IMR-90 (cell line): ENCODE measurements at regions not wholly inside any gene's neighbourhood (a gene's known extent, or its start where the extent isn't known, plus 50 kb on each side); places are given as distances from the start of the nearest gene placed in this dataset.

Experiments
- ATAC-seq: fragments of 200-7000 bp; cut with Tn5 transposase; 2 replicates; pipeline ENCODE4 v1.9.1; 2020; ENCODE audit warnings: low read depth, mild to moderate bottlenecking, moderate library complexity
- BruUV-seq: library from RNA; stranded (reverse); fragments of 400-500 nt; replicated peaks from 2 replicates; lab custom pipeline; 2021; lab: Mats Ljungman, UMichigan
- CTCF ChIA-PET: fragments of 300-600 bp; formaldehyde crosslinking; extraction: SDS; loops from one replicate; lab custom pipeline; 2021; ENCODE audit warnings: antibody characterized with exemption; lab: Yijun Ruan, JAX
- POLR2A ChIA-PET: fragments of 300-600 bp; sonication (Branson Sonifier 250); formaldehyde crosslinking; loops from one replicate; lab custom pipeline; 2022; ENCODE audit warnings: antibody characterized with exemption; ENCODE audit not compliant: unreplicated experiment; lab: Charles Lee
- DNase-seq: peaks from one replicate; pipeline ENCODE4 v3.0.0; 2013
- H2AFZ ChIP-seq: replicated peaks from 2 replicates; pipeline ENCODE3; 2013; ENCODE audit warnings: low read length, mild to moderate bottlenecking; ENCODE audit not compliant: poor library complexity
- H2AK5ac ChIP-seq: 2 replicates; pipeline ENCODE4 v1.6.1; 2013; ENCODE audit warnings: low read depth, low read length, inconsistent platforms
- H2AK9ac ChIP-seq: replicated peaks from 2 replicates; pipeline ENCODE3; 2013; ENCODE audit warnings: mild to moderate bottlenecking, low read depth, low read length, moderate library complexity; ENCODE audit not compliant: poor library complexity
- H2BK120ac ChIP-seq: 2 replicates; pipeline ENCODE4 v1.6.1; 2013; ENCODE audit warnings: low read depth, low read length, inconsistent platforms
- H2BK15ac ChIP-seq: 3 replicates; pipeline ENCODE4 v1.6.1; 2013; ENCODE audit warnings: low read depth, low read length, inconsistent platforms
- H2BK20ac ChIP-seq: 2 replicates; pipeline ENCODE4 v1.6.1; 2013; ENCODE audit warnings: low read depth, mild to moderate bottlenecking, inconsistent platforms, low read length, moderate library complexity
- H2BK5ac ChIP-seq: 2 replicates; pipeline ENCODE4 v1.6.1; 2013; ENCODE audit warnings: mild to moderate bottlenecking, low read depth, low read length, inconsistent platforms; ENCODE audit not compliant: poor library complexity, severe bottlenecking
- H3K14ac ChIP-seq: replicated peaks from 2 replicates; pipeline ENCODE4 v1.6.1; 2013; ENCODE audit warnings: low read depth, low read length, inconsistent platforms
- H3K18ac ChIP-seq: 2 replicates; pipeline ENCODE4 v1.6.1; 2013; ENCODE audit warnings: low read depth, low read length, control low read depth
- H3K23ac ChIP-seq: 2 replicates; pipeline ENCODE4 v1.6.1; 2013; ENCODE audit warnings: low read depth, low read length, inconsistent platforms
- H3K27ac ChIP-seq: 2 replicates; pipeline ENCODE4 v1.5.1; 2013; ENCODE audit warnings: mild to moderate bottlenecking, control low read depth, low read length; ENCODE audit not compliant: insufficient read depth
- H3K27me3 ChIP-seq: 2 replicates; pipeline ENCODE4 v1.6.1; 2013; ENCODE audit warnings: low read length; ENCODE audit not compliant: control insufficient read depth, insufficient read depth
- H3K36me3 ChIP-seq: 2 replicates; pipeline ENCODE4 v1.6.1; 2013; ENCODE audit warnings: low read length, mixed read lengths; ENCODE audit not compliant: control insufficient read depth, insufficient read depth
- H3K4ac ChIP-seq: 2 replicates; pipeline ENCODE4 v1.6.1; 2013; ENCODE audit warnings: low read depth, low read length, inconsistent platforms
- H3K4me1 ChIP-seq: 2 replicates; pipeline ENCODE4 v1.6.1; 2013; ENCODE audit warnings: low read length, mixed read lengths; ENCODE audit not compliant: control insufficient read depth, insufficient read depth
- H3K4me2 ChIP-seq: 2 replicates; pipeline ENCODE4 v1.6.1; 2013; ENCODE audit warnings: low read depth, mild to moderate bottlenecking, control low read depth, low read length, moderate library complexity
- H3K4me3 ChIP-seq: 2 replicates; pipeline ENCODE4 v1.5.1; 2013; ENCODE audit warnings: low read depth, mild to moderate bottlenecking, control low read depth, low read length, moderate library complexity; ENCODE audit not compliant: insufficient read depth
- H3K56ac ChIP-seq: 2 replicates; pipeline ENCODE4 v1.6.1; 2013; ENCODE audit warnings: low read length, inconsistent platforms; ENCODE audit not compliant: insufficient read depth; ENCODE audit errors: extremely low read depth
- H3K79me1 ChIP-seq, 2 experiments: 2 replicates each; pipeline ENCODE4 v1.6.1; 2013; ENCODE audit warnings: low read length in 2 of 2, inconsistent platforms in 1 of 2, low read depth in 1 of 2
- H3K9ac ChIP-seq: 2 replicates; pipeline ENCODE4 v1.6.1; 2013; ENCODE audit warnings: low read depth, low read length, control low read depth
- H3K9me1 ChIP-seq: 2 replicates; pipeline ENCODE4 v1.6.1; 2013; ENCODE audit warnings: low read length, inconsistent platforms; ENCODE audit not compliant: insufficient read depth
- H3K9me3 ChIP-seq: 2 replicates; pipeline ENCODE4 v1.6.1; 2013; ENCODE audit warnings: low read length; ENCODE audit not compliant: control insufficient read depth, insufficient read depth
- H4K20me1 ChIP-seq: 2 replicates; pipeline ENCODE4 v1.6.1; 2013; ENCODE audit warnings: low read length, inconsistent platforms; ENCODE audit not compliant: insufficient read depth
- H4K5ac ChIP-seq: 2 replicates; pipeline ENCODE4 v1.6.1; 2013; ENCODE audit warnings: mild to moderate bottlenecking, low read depth, low read length, control low read depth
- H4K8ac ChIP-seq, 2 experiments: 2 replicates each; pipeline ENCODE4 v1.6.1; 2013; ENCODE audit warnings: low read depth in 2 of 2, low read length in 2 of 2, control low read depth in 1 of 2, inconsistent platforms in 1 of 2
- H4K91ac ChIP-seq: 2 replicates; pipeline ENCODE4 v1.6.1; 2013; ENCODE audit warnings: low read depth, low read length, inconsistent platforms; ENCODE audit not compliant: insufficient read depth
- BHLHE40 ChIP-seq: fragments of 150-350 bp; IDR thresholded peaks from 2 replicates; pipeline ENCODE4 v1.6.1; 2016; ENCODE audit warnings: mild to moderate bottlenecking, low read depth, low read length
- WGBS, 2 experiments: methylation state at CpG; one replicate each; pipeline versions ENCODE4 v1.1.5 to v1.1.7; 2013; ENCODE audit warnings: missing lambda C conversion rate in 2 of 2; ENCODE audit not compliant: insufficient read length in 1 of 2; ENCODE audit errors: extremely low coverage in 2 of 2; 5-methylcytosine and 5-hydroxymethylcytosine counted together
- dilution Hi-C: fragments of 300-500 bp; cut with HindIII; formaldehyde crosslinking; loops from one replicate; pipeline ENCODE4 v1.14.3; 2018; ENCODE audit warnings: low sequenced_read_pairs; ENCODE audit not compliant: unreplicated experiment
- in situ Hi-C: fragments of 300-500 bp; cut with MboI; formaldehyde crosslinking; loops from 3 replicates; pipeline ENCODE4 v1.14.3; 2019; ENCODE audit warnings: low sequenced_read_pairs, inconsistent platforms, mixed read lengths
- intact Hi-C: fragments of 100-400 bp; cut with micrococcal nuclease; formaldehyde crosslinking; loops from 2 replicates; pipeline ENCODE4 v1.10.0; 2022

DNA sequence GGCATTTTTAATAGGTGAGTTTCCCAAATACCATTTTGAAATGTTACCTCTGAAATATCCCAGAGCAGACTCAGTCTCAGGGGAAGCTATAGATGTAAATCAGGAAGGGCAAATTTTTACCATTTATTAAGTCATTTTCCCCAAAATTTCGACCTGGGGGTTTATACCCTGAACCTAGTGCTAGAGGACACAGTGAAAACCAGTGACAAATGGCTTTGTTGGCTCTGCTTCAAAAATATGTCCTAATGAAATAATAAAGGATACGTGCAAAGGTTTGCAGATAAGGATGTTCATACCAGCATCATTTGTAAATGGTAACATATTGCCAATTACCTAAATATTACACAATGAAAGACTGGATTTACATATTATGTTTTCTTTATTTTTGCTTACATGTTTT, 546.7 kb upstream of the ADAMTS9 start:
- Histone ChIP-seq H2AK5ac (no peak overlapping the region), H3K23ac (no peak overlapping the region), H4K8ac (no peak overlapping the region), H3K9ac (no peak overlapping the region), H3K56ac (no peak overlapping the region), H4K91ac (no peak overlapping the region), H3K27ac (no peak overlapping the region), H2BK120ac (no peak overlapping the region), H2AK9ac (no peak overlapping the region), H3K9me3 (no peaks in the 10 kb centered on the region), H3K27me3 (no peaks in the 10 kb centered on the region; the same call in 1 of the 2 replicates), H3K79me1 (no peaks in the 10 kb centered on the region), H2BK15ac (no peak overlapping the region), H3K9me1 (no peaks in the 10 kb centered on the region), H3K4ac (no peak overlapping the region), H4K5ac (no peak overlapping the region), H2BK5ac (no peak overlapping the region), H3K14ac (no peak overlapping the region), H2BK20ac (no peak overlapping the region), H3K36me3 (no peaks in the 10 kb centered on the region), H4K20me1 (no peaks in the 10 kb centered on the region), H2AFZ (no peak overlapping the region), H3K18ac (no peak overlapping the region), H3K4me2 (no peak overlapping the region), H3K4me3 (no peak overlapping the region), H3K4me1 (no peaks in the 10 kb centered on the region)
- in situ Hi-C loops (no loop called here), dilution Hi-C loops (no loop called here), intact Hi-C loops (no loop called here)
- BruUV-seq = no TSS peak
- ATAC-seq = no peak
- TF ChIP-seq BHLHE40 = no peak
- ChIA-PET CTCF (no interaction called here), POLR2A (no interaction called here)
- WGBS, 2 experiments = no CpG with 5 or more reads among the region's 2 CpGs
- no peak for DNase-seq
